ENCODE measurements at regions not wholly inside any gene's neighbourhood (a gene's known extent, or its start where the extent isn't known, plus 50 kb on each side); places are given as distances from the start of the nearest gene placed in this dataset.
"Not testable (repeated sequence)": the region's sequence is repeated elsewhere in the genome, so short reads cannot be mapped to it uniquely, and the experiment has no call there.

DNA sequence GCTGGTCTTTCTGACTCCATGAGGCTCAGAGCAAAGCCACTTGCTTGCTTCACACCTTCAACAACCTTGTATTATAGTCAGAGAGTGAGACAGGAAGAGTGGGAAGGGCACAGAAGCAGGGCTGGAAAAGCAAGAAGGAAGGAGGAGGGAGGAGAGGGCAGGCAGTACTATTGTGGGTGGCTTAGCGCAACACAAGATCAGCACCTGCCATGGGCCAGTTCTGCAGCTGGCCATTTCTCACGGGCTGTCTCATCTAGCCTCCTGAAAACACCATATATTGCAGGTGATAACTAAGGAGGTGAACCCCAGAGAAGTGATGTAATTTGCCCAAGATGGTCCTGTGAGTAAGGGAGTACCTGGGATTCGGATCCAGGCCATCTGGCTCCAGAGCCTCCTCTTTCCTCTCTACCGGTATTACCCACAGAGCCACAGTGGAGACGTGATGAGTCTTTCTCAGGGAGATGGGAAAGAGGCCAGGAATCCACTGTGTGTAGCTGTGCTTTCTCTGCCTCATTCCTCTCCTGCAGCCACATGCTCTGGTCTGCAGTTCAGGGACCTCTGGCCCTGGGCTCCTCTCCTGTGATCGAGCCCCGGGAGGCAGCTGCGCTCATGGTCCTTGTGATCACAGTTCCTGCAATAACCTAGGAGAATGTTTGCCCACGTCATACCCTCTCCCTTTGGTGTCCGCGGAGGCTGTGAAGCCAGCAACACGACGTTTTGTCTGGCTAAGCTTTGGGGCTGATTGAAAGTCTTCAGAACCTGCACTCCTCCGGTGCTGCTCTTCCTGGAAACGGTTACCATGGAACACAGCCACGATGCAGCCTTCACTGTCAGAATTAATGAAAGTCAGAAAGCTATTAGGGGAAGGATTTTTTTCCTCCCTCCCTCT lies 178.1 kb upstream of the CCL2 start:
- intact Hi-C loops (cut with micrococcal nuclease; ENCODE audit: unreplicated experiment): no loop called here
- Histone ChIP-seq H3K9me3 (no peaks in the 10 kb centered on the region), H3K36me3 (ENCODE audit: control insufficient read depth, insufficient read depth, low read length) (no peaks in the 10 kb centered on the region), H3K27me3 (replicated peaks; ENCODE audit: control insufficient read depth, insufficient read depth, low read length) (no peaks in the 10 kb centered on the region; the same call in 1 of the 2 replicates), H3K4me1 (no peaks in the 10 kb centered on the region), H3K4me3 (ENCODE audit: low read depth, low read length) (no peak overlapping the region)
- Mint-ChIP-seq H3K36me3 (ENCODE audit: insufficient read depth, unreplicated experiment) (no peaks in the 10 kb centered on the region), H3K9me3 (ENCODE audit: unreplicated experiment) (no peaks in the 10 kb centered on the region), H3K27ac (ENCODE audit: unreplicated experiment) (no peak overlapping the region), H3K4me3 (ENCODE audit: unreplicated experiment) (no peak overlapping the region), H3K27me3 (ENCODE audit: insufficient read depth, unreplicated experiment) (peaks cover 19% of the 10 kb centered on the region), H3K4me1 (ENCODE audit: low read depth, unreplicated experiment) (no peaks in the 10 kb centered on the region)
- no peak for DNase-seq
- TF ChIP-seq, protein P1, sequence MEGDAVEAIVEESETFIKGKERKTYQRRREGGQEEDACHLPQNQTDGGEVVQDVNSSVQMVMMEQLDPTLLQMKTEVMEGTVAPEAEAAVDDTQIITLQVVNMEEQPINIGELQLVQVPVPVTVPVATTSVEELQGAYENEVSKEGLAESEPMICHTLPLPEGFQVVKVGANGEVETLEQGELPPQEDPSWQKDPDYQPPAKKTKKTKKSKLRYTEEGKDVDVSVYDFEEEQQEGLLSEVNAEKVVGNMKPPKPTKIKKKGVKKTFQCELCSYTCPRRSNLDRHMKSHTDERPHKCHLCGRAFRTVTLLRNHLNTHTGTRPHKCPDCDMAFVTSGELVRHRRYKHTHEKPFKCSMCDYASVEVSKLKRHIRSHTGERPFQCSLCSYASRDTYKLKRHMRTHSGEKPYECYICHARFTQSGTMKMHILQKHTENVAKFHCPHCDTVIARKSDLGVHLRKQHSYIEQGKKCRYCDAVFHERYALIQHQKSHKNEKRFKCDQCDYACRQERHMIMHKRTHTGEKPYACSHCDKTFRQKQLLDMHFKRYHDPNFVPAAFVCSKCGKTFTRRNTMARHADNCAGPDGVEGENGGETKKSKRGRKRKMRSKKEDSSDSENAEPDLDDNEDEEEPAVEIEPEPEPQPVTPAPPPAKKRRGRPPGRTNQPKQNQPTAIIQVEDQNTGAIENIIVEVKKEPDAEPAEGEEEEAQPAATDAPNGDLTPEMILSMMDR (IDR thresholded peaks at IDR 0.05; ENCODE audit: insufficient read depth in 1 of 2, low read depth in 1 of 2, low read length in 1 of 2, severe bottlenecking in 1 of 2, unreplicated experiment in 1 of 2): no peak
- BruUV-seq (replicated peaks): no TSS peak
- CTCF ChIA-PET: no interaction called here
- POLR2A ChIA-PET: no interaction called here

DNA sequence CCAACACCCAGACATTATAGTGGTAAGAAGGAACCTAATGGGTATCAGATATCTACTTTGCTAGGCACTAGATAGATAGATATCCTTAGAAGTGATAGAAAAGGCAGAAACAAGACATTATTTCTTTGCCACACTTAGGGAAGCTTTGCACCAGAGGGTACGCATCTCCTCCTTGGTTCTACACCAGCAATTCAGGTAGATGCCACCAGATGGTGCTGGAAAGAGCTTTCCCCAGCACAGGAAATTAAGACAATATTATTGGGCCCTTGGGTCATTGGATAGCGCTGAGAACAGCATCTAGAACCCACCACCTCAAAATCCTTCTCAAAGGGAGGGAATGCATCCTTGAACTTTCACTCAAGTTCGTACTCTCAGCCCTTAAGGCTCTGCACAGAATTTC lies 173.8 kb upstream of the CCL2 start:
- peaks cover 17% of the 10 kb centered on the region for H3K27me3 Mint-ChIP-seq (ENCODE audit: insufficient read depth, unreplicated experiment)
- Histone ChIP-seq H3K27me3 (replicated peaks; ENCODE audit: control insufficient read depth, insufficient read depth, low read length) (no peaks in the 10 kb centered on the region; the same call in 1 of the 2 replicates), H3K9me3 (no peaks in the 10 kb centered on the region), H3K4me3 (ENCODE audit: low read depth, low read length) (no peak overlapping the region), H3K36me3 (ENCODE audit: control insufficient read depth, insufficient read depth, low read length) (no peaks in the 10 kb centered on the region), H3K4me1 (no peaks in the 10 kb centered on the region)
- no peaks in the 10 kb centered on the region for H3K36me3 Mint-ChIP-seq (ENCODE audit: insufficient read depth, unreplicated experiment)
- H3K4me3 Mint-ChIP-seq (ENCODE audit: unreplicated experiment): no peak overlapping the region
- BruUV-seq (replicated peaks): no TSS peak
- ChIA-PET CTCF (interaction anchor here (0.7 to 1.1 kb wide), 4 partner anchors 63 to 280 kb away, joined by 3 to 6 read pairs (median 4); no protein-coding TSS in a partner anchor), POLR2A (no interaction called here)
- H3K4me1 Mint-ChIP-seq (ENCODE audit: low read depth, unreplicated experiment): no peaks in the 10 kb centered on the region
- no peak overlapping the region for H3K27ac Mint-ChIP-seq (ENCODE audit: unreplicated experiment)
- TF ChIP-seq, protein P1 (IDR thresholded peaks at IDR 0.05; ENCODE audit: insufficient read depth in 1 of 2, low read depth in 1 of 2, low read length in 1 of 2, severe bottlenecking in 1 of 2, unreplicated experiment in 1 of 2): peak; percentile 48 to 58
- H3K9me3 Mint-ChIP-seq (ENCODE audit: unreplicated experiment): no peaks in the 10 kb centered on the region
- intact Hi-C loops (cut with micrococcal nuclease; ENCODE audit: unreplicated experiment): loop anchor here (1.0 kb wide), 2 partner anchors 65 to 82 kb away; no protein-coding TSS in a partner anchor
- peak in 1 of 2 experiments; percentile 30 for DNase-seq

DNA sequence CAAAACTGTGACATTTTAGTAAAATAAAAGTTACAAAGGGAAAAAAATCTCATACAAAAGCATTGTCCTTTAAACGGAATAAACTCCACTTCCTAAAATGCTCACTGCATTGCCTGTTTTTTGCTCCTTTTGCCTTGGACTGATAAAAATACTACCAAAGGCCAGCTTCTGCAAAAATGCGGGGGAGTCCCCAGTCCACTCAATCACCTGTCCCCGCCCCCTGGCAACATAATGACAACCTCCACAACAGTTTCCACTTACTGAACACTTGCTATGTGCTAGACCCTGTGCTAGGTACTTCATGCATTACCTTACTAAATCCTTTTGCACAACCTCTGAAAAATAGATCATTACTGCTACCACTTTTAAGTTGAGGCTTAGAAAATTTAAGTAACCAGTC lies 172.7 kb upstream of the CCL2 start:
- Mint-ChIP-seq H3K4me3 (ENCODE audit: unreplicated experiment) (no peak overlapping the region), H3K27me3 (ENCODE audit: insufficient read depth, unreplicated experiment) (peaks cover 11% of the 10 kb centered on the region), H3K4me1 (ENCODE audit: low read depth, unreplicated experiment) (no peaks in the 10 kb centered on the region), H3K27ac (ENCODE audit: unreplicated experiment) (no peak overlapping the region), H3K36me3 (ENCODE audit: insufficient read depth, unreplicated experiment) (no peaks in the 10 kb centered on the region), H3K9me3 (ENCODE audit: unreplicated experiment) (no peaks in the 10 kb centered on the region)
- intact Hi-C loops (cut with micrococcal nuclease; ENCODE audit: unreplicated experiment): no loop called here
- Histone ChIP-seq H3K9me3 (no peaks in the 10 kb centered on the region), H3K36me3 (ENCODE audit: control insufficient read depth, insufficient read depth, low read length) (no peaks in the 10 kb centered on the region), H3K4me3 (ENCODE audit: low read depth, low read length) (no peak overlapping the region), H3K27me3 (replicated peaks; ENCODE audit: control insufficient read depth, insufficient read depth, low read length) (no peaks in the 10 kb centered on the region), H3K4me1 (no peaks in the 10 kb centered on the region)
- no peak for DNase-seq
- TF ChIP-seq, protein P1 (IDR thresholded peaks at IDR 0.05; ENCODE audit: insufficient read depth in 1 of 2, low read depth in 1 of 2, low read length in 1 of 2, severe bottlenecking in 1 of 2, unreplicated experiment in 1 of 2): no peak
- ChIA-PET CTCF (no interaction called here), POLR2A (no interaction called here)
- no TSS peak for BruUV-seq (replicated peaks)

DNA sequence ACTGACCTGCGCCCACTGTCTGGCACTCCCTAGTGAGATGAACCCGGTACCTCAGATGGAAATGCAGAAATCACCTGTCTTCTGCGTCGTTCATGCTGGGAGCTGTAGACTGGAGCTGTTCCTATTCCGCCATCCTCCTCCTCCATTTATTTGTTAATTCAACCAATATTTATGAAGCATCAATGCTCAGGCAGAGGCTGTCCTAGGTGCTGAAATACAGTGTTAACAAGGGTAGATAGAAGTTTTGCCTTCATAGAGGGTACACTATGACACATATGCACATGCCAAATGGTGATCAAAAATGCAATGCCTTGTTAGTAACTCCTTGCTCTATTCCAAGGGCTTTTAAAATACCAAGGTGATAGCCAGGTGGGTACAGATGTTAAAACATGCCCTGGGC lies 166.0 kb upstream of the CCL2 start:
- H3K27me3 ChIP-seq (replicated peaks; ENCODE audit: control insufficient read depth, insufficient read depth, low read length); H3K4me3 Mint-ChIP-seq (ENCODE audit: unreplicated experiment); H3K36me3 Mint-ChIP-seq (ENCODE audit: insufficient read depth, unreplicated experiment); DNase-seq; H3K9me3 ChIP-seq; H3K36me3 ChIP-seq (ENCODE audit: control insufficient read depth, insufficient read depth, low read length); BruUV-seq (replicated peaks); H3K27ac Mint-ChIP-seq (ENCODE audit: unreplicated experiment); H3K4me1 Mint-ChIP-seq (ENCODE audit: low read depth, unreplicated experiment); CTCF ChIA-PET; H3K9me3 Mint-ChIP-seq (ENCODE audit: unreplicated experiment); intact Hi-C loops (cut with micrococcal nuclease; ENCODE audit: unreplicated experiment); H3K4me3 ChIP-seq (ENCODE audit: low read depth, low read length); H3K27me3 Mint-ChIP-seq (ENCODE audit: insufficient read depth, unreplicated experiment); H3K4me1 ChIP-seq; POLR2A ChIA-PET: not testable (repeated sequence)
